ENCODE measurements at regions not wholly inside any gene's neighbourhood (a gene's known extent, or its start where the extent isn't known, plus 50 kb on each side); places are given as distances from the start of the nearest gene placed in this dataset.

- Histone ChIP-seq H3K4me2 (ENCODE audit: low read depth, low read length, poor library complexity, severe bottlenecking) (no peak overlapping the region), H3K79me2 (ENCODE audit: insufficient read depth, low read length) (no peaks in the 10 kb centered on the region), H3K27me3 (ENCODE audit: low read length) (no peaks in the 10 kb centered on the region), H3K36me3 (ENCODE audit: low read length) (no peaks in the 10 kb centered on the region), H3K27ac (ENCODE audit: low read depth, low read length) (no peak overlapping the region), H3K9me3 (ENCODE audit: insufficient read depth, low read length) (no peaks in the 10 kb centered on the region), H3K9ac (ENCODE audit: low read length) (no peak overlapping the region), H4K20me1 (ENCODE audit: low read depth, low read length) (no peaks in the 10 kb centered on the region), H3K9me2 (replicated peaks; ENCODE audit: insufficient read depth, low read length) (no peaks in the 10 kb centered on the region), H2AFZ (ENCODE audit: low read depth, low read length, severe bottlenecking) (no peak overlapping the region), H3F3A (ENCODE audit: insufficient read depth) (no peaks in the 10 kb centered on the region), H3K4me3 (ENCODE audit: insufficient read depth, low read length, poor library complexity, severe bottlenecking) (no peak overlapping the region)
- TF ChIP-seq CTCF (IDR thresholded peaks at IDR 0.05; ENCODE audit: insufficient read depth, low read length, poor library complexity, severe bottlenecking) (no peak), EZH2phosphoT487 (conservative IDR thresholded peaks at IDR 0.05; ENCODE audit: low read length) (no peak)
Measured at GRCh38 chr4:22921936-22922335, 229.2 kb downstream of the GBA3 start.

GRCh38 chr4:22911285-22911684, 218.5 kb downstream of the GBA3 start:
- TF ChIP-seq EZH2phosphoT487 (conservative IDR thresholded peaks at IDR 0.05; ENCODE audit: low read length): no peak
- TF ChIP-seq CTCF (IDR thresholded peaks at IDR 0.05; ENCODE audit: insufficient read depth, low read length, poor library complexity, severe bottlenecking): no peak
- Histone ChIP-seq H4K20me1 (ENCODE audit: low read depth, low read length) (no peaks in the 10 kb centered on the region), H3K27ac (ENCODE audit: low read depth, low read length) (no peak overlapping the region), H3K9me3 (ENCODE audit: insufficient read depth, low read length) (no peaks in the 10 kb centered on the region), H3K27me3 (ENCODE audit: low read length) (no peaks in the 10 kb centered on the region), H3K36me3 (ENCODE audit: low read length) (no peaks in the 10 kb centered on the region), H3K4me2 (ENCODE audit: low read depth, low read length, poor library complexity, severe bottlenecking) (no peak overlapping the region), H3K79me2 (ENCODE audit: insufficient read depth, low read length) (no peaks in the 10 kb centered on the region), H3F3A (ENCODE audit: insufficient read depth) (no peaks in the 10 kb centered on the region), H2AFZ (ENCODE audit: low read depth, low read length, severe bottlenecking) (no peak overlapping the region), H3K9me2 (replicated peaks; ENCODE audit: insufficient read depth, low read length) (no peaks in the 10 kb centered on the region; the same call in 1 of the 2 replicates), H3K4me3 (ENCODE audit: insufficient read depth, low read length, poor library complexity, severe bottlenecking) (no peak overlapping the region), H3K9ac (ENCODE audit: low read length) (no peak overlapping the region)

GRCh38 chr4:22910200-22910599, 217.5 kb downstream of the GBA3 start:
- H3K36me3 ChIP-seq (ENCODE audit: low read length): no peaks in the 10 kb centered on the region
- no peaks in the 10 kb centered on the region for H3F3A ChIP-seq (ENCODE audit: insufficient read depth)
- no peak overlapping the region for H3K4me3 ChIP-seq (ENCODE audit: insufficient read depth, low read length, poor library complexity, severe bottlenecking)
- no peak overlapping the region for H3K9ac ChIP-seq (ENCODE audit: low read length)
- H3K79me2 ChIP-seq (ENCODE audit: insufficient read depth, low read length): no peaks in the 10 kb centered on the region
- no peak for TF ChIP-seq CTCF (IDR thresholded peaks at IDR 0.05; ENCODE audit: insufficient read depth, low read length, poor library complexity, severe bottlenecking)
- TF ChIP-seq EZH2phosphoT487 (conservative IDR thresholded peaks at IDR 0.05; ENCODE audit: low read length): no peak
- H3K27me3 ChIP-seq (ENCODE audit: low read length): no peaks in the 10 kb centered on the region
- H2AFZ ChIP-seq (ENCODE audit: low read depth, low read length, severe bottlenecking): no peak overlapping the region
- H3K27ac ChIP-seq (ENCODE audit: low read depth, low read length): no peak overlapping the region
- H4K20me1 ChIP-seq (ENCODE audit: low read depth, low read length): no peaks in the 10 kb centered on the region
- no peaks in the 10 kb centered on the region; the same call in 1 of the 2 replicates for H3K9me2 ChIP-seq (replicated peaks; ENCODE audit: insufficient read depth, low read length)
- no peak overlapping the region for H3K4me2 ChIP-seq (ENCODE audit: low read depth, low read length, poor library complexity, severe bottlenecking)
- no peaks in the 10 kb centered on the region for H3K9me3 ChIP-seq (ENCODE audit: insufficient read depth, low read length)

Data from SU-DHL-6 (cell line).